ENCODE measurements at regions not wholly inside any gene's neighbourhood (a gene's known extent, or its start where the extent isn't known, plus 50 kb on each side); places are given as distances from the start of the nearest gene placed in this dataset.

GRCh38 chr15:70417535-70417934, 319.8 kb upstream of the TLE3 start:
- Histone ChIP-seq H3K9me3 (ENCODE audit: control insufficient read depth, insufficient read depth, low read depth, low read length) (no peaks in the 10 kb centered on the region), H3K27ac (ENCODE audit: insufficient read depth, low read length) (no peak overlapping the region), H3K27me3 (ENCODE audit: control insufficient read depth, insufficient read depth, low read length) (peaks cover 21% of the 10 kb centered on the region), H3K4me2 (ENCODE audit: extremely low read depth, insufficient read depth, low read length) (no peak overlapping the region), H3K4me1 (ENCODE audit: control insufficient read depth, extremely low read depth, insufficient read depth, low read length) (no peaks in the 10 kb centered on the region), H3K79me2 (ENCODE audit: control insufficient read depth, insufficient read depth, low read length) (no peaks in the 10 kb centered on the region), H4K20me1 (ENCODE audit: control insufficient read depth, extremely low read depth, insufficient read depth, low read length) (no peaks in the 10 kb centered on the region), H3K36me3 (ENCODE audit: control insufficient read depth, insufficient read depth, low read length) (no peaks in the 10 kb centered on the region), H3K4me3 (replicated peaks in 1 of 4; ENCODE audit: control extremely low read depth in 1 of 4, insufficient read depth in 1 of 4, low read depth in 3 of 4, low read length in 4 of 4) (no peak overlapping the region), H3K9ac (ENCODE audit: insufficient read depth, low read length) (no peak overlapping the region), H2AFZ (ENCODE audit: low read length) (no peak overlapping the region)
- no peak for TF ChIP-seq CTCF (conservative IDR thresholded peaks at IDR 0.05 in 1 of 2, IDR thresholded peaks at IDR 0.05 in 1 of 2; ENCODE audit: low read depth in 1 of 2, low read length in 2 of 2)
- TF ChIP-seq EZH2 (IDR thresholded peaks at IDR 0.05; ENCODE audit: low read length, missing control alignments) = no peak
- DNase-seq (ENCODE audit: low read depth in 2 of 2) = no peak

GRCh38 chr15:70416829-70417228, 319.1 kb upstream of the TLE3 start:
- Histone ChIP-seq H3K27me3 (ENCODE audit: control insufficient read depth, insufficient read depth, low read length) (peaks cover 17% of the 10 kb centered on the region), H4K20me1 (ENCODE audit: control insufficient read depth, extremely low read depth, insufficient read depth, low read length) (no peaks in the 10 kb centered on the region), H3K36me3 (ENCODE audit: control insufficient read depth, insufficient read depth, low read length) (no peaks in the 10 kb centered on the region), H3K79me2 (ENCODE audit: control insufficient read depth, insufficient read depth, low read length) (no peaks in the 10 kb centered on the region), H3K27ac (ENCODE audit: insufficient read depth, low read length) (no peak overlapping the region), H2AFZ (ENCODE audit: low read length) (no peak overlapping the region), H3K4me1 (ENCODE audit: control insufficient read depth, extremely low read depth, insufficient read depth, low read length) (no peaks in the 10 kb centered on the region), H3K4me2 (ENCODE audit: extremely low read depth, insufficient read depth, low read length) (no peak overlapping the region), H3K4me3 (replicated peaks in 1 of 4; ENCODE audit: control extremely low read depth in 1 of 4, insufficient read depth in 1 of 4, low read depth in 3 of 4, low read length in 4 of 4) (no peak overlapping the region), H3K9me3 (ENCODE audit: control insufficient read depth, insufficient read depth, low read depth, low read length) (no peaks in the 10 kb centered on the region), H3K9ac (ENCODE audit: insufficient read depth, low read length) (no peak overlapping the region)
- peak in 1 of 2 donors; percentile 11 for DNase-seq (ENCODE audit: low read depth in 2 of 2)
- TF ChIP-seq EZH2 (IDR thresholded peaks at IDR 0.05; ENCODE audit: low read length, missing control alignments) (no peak), CTCF (conservative IDR thresholded peaks at IDR 0.05 in 1 of 2, IDR thresholded peaks at IDR 0.05 in 1 of 2; ENCODE audit: low read depth in 1 of 2, low read length in 2 of 2) (no peak)

- Histone ChIP-seq H3K36me3 (ENCODE audit: control insufficient read depth, insufficient read depth, low read length) (no peaks in the 10 kb centered on the region), H3K27me3 (ENCODE audit: control insufficient read depth, insufficient read depth, low read length) (peaks cover 10% of the 10 kb centered on the region), H3K4me1 (ENCODE audit: control insufficient read depth, extremely low read depth, insufficient read depth, low read length) (no peaks in the 10 kb centered on the region), H3K9me3 (ENCODE audit: control insufficient read depth, insufficient read depth, low read depth, low read length) (no peaks in the 10 kb centered on the region), H3K4me3 (replicated peaks in 1 of 4; ENCODE audit: control extremely low read depth in 1 of 4, insufficient read depth in 1 of 4, low read depth in 3 of 4, low read length in 4 of 4) (no peak overlapping the region), H3K79me2 (ENCODE audit: control insufficient read depth, insufficient read depth, low read length) (no peaks in the 10 kb centered on the region), H2AFZ (ENCODE audit: low read length) (no peak overlapping the region), H4K20me1 (ENCODE audit: control insufficient read depth, extremely low read depth, insufficient read depth, low read length) (no peaks in the 10 kb centered on the region), H3K27ac (ENCODE audit: insufficient read depth, low read length) (no peak overlapping the region), H3K9ac (ENCODE audit: insufficient read depth, low read length) (no peak overlapping the region), H3K4me2 (ENCODE audit: extremely low read depth, insufficient read depth, low read length) (no peak overlapping the region)
- TF ChIP-seq CTCF (conservative IDR thresholded peaks at IDR 0.05 in 1 of 2, IDR thresholded peaks at IDR 0.05 in 1 of 2; ENCODE audit: low read depth in 1 of 2, low read length in 2 of 2) (no peak), EZH2 (IDR thresholded peaks at IDR 0.05; ENCODE audit: low read length, missing control alignments) (no peak)
- no peak for DNase-seq (ENCODE audit: low read depth in 2 of 2)
These were observed 317.7 kb upstream of the TLE3 start for GRCh38 chr15:70415398-70415797.
